HG03439 (cell line): ENCODE measurements at regions not wholly inside any gene's neighbourhood (a gene's known extent, or its start where the extent isn't known, plus 50 kb on each side); places are given as distances from the start of the nearest gene placed in this dataset.

ENCODE experiments used
- ATAC-seq: cut with Tn5 transposase; IDR thresholded peaks from one replicate; pipeline ENCODE4 v1.9.1; 2021; ENCODE audit warnings: mild to moderate bottlenecking, moderate library complexity; ENCODE audit not compliant: unreplicated experiment

DNA sequence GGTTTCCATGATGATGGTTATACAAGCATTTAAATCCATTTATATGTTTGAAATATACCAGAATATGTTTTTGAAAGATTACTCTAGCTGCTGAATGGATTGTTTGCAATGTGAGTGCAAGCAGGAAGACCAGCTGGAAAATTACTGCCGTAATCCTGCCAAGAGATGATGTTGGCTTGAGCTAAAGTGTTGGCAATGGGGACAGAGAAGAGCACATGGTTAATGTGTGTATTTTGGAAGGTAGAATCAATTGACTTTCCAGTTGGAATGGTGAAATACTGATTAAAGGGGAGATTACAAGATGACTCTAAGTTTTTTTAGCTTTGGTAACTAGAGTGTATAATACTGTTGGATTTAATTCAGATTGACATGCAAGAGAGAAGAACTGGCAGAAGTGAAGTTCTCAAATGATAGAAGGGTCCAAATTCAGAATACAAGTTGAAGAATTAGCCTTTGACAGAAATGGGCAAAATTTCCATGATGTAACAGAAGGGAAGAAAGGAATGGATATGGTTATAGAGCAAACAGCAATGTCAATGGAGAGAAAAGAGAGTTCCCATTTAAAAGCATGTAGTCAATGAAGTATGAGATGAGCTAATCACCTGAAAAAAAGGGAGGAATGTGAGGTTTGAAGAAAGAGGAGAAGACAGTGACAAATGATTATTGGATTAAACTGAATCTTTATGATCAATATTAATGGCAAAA lies 422.0 kb downstream of the CDC14C start:
- no peak for ATAC-seq

DNA sequence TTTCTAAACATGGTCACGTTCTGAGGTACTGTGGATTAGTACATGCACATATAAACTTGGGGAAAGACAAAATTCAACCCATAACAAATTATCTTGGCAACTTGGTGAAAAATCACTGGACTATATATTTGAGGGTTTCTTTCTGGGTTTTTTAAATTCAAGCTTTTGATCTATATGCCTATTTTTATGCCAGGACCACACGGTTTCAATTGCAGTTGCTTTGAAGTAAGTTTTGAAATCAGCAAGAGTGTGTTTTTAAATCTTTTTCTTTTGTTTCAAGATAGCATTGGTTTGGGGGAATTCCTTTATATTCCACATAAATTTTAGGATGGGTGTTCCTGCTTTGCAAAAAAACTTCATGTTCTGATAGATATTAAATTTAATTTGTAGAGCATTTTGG lies 406.4 kb upstream of the VWC2 start:
- ATAC-seq = no peak

DNA sequence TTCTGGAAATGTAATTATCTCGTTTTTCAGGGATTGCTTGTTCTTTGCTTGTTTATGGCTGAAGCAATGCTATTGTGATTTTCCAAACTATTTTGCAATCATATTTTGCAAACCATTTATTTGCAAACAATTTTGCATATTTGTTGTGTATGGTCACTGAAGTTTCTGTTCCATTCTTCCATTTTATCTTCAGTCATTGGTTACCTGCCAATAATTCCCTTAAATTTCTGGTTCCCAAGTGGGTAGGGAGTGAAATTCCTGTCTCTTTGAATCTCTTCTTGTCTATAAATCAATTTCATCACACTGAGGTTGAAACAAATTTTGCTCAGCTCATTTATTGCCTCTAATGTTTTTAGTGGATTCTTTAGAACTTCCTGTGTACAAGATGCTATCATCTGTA lies 401.7 kb upstream of the VWC2 start:
- no peak for ATAC-seq

DNA sequence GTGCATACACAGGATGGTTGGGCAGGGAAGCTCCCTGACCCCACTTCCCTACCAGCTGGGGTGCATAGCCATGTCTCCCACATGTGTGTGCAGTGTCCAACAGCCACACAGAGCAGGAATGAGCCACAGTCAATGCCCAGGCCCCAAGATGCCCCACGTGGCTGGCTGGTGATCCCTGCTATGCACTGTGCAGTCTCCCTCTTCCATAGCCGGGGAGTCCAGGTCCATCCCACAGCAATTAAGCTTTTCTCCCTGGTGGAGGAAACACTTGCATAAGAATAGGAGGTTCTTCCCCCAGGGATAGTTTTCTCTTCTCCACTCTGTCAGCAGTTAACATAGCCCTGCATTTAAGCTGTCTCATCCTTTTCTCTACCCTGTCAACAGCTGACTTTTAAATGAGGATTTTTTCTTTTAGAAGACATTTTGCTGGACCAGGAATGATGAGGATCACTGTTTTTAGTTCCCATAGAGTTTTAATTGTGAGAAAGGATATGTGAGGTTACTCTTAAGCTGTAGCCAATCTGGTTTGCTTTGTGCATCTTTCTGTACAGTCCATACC lies 396.5 kb upstream of the VWC2 start:
- ATAC-seq = no peak

DNA sequence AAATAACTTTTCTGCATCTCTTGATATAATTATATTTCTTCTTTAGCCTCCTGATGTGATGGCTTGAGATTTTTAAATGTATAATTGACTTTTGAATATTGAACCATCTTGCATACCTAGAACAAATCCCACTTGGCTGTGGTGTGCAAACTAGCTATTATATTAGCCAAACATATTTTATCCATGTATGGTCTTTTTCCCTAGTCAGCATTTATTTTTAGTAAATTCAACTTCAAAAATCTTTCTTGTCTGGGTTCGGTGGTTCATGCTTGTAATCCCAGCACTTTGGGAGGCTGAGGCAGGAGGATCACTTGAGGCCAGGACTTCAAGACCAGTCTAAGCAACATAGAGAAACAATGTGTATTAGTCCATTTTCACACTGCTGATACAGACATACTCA lies 386.6 kb upstream of the VWC2 start:
- ATAC-seq = no peak

DNA sequence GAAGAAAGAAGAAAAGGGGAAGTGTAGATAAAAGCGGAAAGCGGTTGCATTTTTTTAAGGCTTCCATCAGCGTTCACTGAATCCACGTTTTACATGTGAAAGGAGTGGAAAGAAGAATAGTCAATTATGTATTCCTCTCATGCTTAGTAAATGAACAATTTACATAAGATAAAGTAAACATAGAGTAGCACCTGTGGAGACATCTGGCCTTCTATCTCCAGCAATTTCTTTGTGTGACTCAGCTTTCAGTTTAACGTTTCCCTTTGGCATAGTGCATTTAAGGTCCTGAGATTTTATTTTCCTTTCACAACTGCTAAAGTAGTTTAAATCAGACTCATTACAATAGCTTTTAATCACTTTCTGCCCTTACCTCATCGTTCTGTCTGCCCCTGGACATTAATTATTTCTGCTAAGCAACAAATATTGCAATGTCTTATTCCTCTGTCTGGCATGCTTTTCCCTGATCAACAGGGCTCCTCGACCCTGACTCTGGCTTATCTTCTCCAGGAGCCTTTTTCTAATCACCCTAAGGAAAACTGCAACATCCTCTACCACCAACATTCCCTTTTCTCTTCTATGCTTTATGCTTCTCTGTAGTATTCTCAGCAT lies 383.5 kb upstream of the VWC2 start:
- ATAC-seq = no peak

DNA sequence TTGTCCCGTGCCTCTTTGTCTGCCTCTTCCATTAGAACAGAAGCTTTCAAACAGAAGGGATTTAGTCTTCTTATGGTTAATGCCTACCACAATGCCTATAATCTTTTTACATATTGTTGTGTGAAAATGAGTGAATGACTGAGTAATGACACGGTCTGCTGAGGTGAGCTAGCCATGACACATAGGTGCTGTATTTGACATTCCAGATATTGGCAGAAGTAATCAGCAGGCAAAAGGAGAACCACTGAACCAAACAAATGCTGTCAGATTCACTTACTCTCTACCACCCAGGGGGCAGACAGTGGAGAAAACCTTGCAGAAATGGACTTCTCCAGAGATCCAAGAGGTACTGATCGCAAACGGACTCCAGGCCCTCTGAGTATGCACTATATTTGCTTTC lies 377.2 kb upstream of the VWC2 start:
- ATAC-seq = no peak

DNA sequence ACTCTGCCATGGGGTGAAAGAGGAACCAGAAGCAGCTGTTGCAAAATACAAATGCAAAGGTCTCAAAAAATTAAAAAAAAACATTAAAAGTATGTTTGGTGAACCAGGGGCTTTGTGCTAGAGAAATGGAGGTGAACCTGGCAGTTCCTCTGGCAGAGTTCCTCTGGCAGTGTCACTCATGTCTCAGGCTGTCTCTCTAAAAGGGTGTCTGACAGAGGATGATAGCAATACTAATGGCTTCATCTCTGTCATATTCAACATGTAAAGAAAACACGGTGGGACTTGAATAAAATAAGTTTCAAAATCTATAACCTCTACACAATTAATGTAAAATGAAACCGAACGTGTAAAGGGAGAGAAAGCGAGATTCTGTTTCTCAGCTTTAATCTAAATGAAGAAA lies 375.7 kb upstream of the VWC2 start:
- ATAC-seq = no peak

DNA sequence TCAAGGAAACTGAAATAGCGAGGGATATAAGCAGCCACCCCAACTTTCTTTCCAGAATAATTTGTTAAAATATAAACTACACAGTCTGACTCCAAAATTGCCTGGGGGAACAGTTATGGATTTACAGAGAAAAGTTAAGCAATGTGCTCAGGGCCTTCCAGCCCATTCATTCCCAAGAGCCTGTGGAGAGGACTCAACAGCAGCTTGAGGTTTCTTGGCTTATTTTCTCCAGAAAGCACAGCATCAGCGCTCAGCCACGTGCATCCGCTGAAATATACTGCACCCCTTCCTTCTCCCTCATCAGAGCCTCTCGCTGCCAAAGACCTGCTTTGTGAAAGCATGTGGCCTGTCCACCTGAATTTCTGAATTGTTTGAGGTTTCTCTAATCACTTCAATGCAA lies 375.2 kb upstream of the VWC2 start:
- ATAC-seq = no peak

DNA sequence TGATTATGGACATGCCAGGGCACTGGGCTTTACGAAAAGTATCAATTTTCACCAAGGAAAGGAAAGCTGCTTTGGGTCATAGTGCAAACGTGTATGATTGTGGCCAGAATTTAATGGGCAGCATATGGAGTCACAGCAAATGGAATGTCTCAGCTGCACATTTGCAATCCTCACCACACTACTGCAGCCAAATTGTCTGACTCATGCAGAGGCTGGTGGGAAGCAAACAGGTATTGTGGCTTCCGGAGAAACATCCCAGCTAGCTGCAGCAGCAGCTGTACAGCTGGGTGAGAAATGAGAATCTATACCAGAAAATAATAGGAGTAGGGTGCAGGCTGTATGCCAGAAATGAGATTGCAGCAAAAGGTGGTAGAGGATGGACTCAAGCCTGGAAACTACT lies 374.7 kb upstream of the VWC2 start:
- ATAC-seq = no peak

DNA sequence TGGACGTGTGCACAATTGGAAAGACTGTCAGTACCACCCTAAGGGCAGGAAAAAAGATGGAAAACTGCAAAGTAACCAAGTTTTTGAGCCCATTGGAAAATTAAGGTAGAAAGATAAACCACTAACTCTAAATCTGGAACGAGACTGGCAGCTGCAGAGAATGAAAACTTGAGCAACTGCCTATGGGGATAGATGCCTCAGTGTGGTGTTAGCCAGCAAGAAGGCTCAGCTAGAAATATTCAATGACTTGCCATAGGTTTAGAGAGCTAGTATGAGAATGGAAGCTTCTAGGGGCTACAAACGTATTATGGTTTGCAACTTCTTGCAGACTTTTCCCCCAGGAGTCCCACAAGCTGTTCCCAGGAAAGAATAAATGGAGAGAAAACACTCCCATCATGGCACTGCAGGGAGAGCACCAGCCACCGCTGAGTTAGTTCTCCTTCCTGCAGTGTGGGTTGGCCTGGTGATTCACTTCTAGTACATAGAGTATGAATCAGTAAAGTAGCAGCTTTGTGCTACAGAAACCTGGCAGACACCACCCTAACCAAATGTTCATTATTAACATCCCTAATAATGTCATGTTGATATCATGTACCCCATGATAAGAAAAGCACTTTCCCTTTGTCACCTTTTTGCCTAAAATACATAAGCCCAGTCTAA lies 372.4 kb upstream of the VWC2 start:
- ATAC-seq = no peak

DNA sequence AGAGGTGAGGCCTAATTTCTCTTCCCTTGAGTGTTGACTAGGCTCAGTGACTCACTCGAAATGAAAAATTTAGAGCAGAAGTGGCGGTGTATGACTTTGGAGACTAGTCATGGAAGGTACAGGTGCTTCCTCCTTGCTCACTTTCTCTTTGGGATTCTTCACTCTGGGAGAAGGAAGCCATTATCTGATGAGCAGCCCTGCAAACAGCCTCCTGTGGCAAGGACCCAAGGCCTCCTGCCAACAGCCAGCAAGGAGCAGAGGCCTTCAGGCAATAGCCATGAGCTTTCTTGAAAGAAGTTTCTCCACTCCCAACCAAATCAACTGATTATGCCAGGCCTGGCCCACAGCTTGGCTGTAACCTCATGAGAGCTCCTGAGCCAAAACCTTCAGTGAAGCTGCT lies 369.6 kb upstream of the VWC2 start:
- no peak for ATAC-seq

DNA sequence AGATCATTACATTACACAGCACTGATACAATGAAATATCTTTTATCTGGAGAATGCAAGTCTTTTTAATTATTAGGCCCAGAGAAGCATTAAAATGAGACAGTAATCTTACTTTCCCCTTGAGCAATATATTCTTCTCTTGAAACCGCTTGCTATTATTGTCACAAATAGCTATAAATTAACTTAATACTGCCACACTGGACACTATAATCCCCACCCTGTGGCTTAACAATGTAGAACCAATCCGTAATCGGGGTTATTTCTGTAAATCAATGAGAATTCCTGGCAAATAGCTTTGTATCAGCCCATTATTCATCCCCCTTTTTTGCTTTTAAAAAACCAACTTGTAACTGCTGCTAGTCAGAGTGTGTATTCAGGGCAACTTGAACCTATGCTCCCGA lies 366.2 kb upstream of the VWC2 start:
- ATAC-seq = no peak

DNA sequence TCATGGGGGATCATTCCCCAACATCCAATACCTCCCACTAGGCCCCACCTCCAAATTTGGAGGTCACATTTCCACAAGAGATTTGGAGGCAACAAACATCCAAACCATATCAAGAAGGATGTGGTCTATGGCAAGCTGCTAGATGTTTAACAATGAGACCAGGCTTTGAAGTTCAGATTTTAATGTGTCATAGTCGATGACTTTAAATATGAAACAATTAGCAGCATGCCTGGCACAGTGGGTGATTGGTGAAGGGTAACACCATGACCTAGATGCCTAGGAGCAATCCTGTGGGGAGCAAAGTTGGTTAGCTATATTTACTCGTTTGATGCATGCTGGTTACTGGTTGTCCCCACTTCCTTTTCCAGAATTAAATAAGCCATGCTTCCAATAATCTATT lies 356.4 kb upstream of the VWC2 start:
- no peak for ATAC-seq

DNA sequence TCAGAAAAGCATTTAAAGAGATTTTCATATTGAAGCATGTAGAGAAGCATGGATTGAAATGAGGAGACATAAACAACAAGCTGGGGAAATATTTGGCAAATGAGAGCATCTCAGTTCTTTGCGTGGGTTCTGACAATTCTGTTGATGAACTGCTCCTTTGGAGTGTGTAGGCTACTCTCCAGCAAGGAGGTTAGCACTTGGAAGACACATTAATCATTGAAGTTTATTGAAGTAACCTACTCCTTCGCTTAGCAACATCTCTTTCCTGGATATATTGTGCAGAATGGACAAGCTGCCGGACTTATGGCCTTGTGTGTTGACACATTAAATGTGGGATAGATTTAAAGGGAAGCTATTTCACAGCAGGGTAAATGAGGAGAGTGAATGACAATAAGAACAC lies 354.5 kb upstream of the VWC2 start:
- ATAC-seq = no peak

DNA sequence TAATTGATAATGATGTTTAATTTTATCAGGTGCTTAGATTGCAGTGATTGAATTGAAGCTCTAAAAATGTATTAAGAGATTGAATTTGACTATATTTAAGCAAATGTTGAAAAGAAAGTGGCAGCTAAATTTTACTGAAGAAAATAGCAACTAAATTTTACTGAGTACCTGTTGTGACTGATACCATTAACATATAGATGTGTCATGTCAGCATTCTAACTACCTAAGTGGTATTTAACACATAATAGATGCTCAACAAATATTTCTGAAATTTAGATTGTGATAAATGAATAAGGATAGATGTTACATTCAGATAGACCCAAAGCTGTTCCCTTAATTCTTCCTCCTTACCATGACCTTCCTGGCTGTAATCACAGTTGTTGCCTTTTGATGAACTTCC lies 350.9 kb upstream of the VWC2 start:
- no peak for ATAC-seq

DNA sequence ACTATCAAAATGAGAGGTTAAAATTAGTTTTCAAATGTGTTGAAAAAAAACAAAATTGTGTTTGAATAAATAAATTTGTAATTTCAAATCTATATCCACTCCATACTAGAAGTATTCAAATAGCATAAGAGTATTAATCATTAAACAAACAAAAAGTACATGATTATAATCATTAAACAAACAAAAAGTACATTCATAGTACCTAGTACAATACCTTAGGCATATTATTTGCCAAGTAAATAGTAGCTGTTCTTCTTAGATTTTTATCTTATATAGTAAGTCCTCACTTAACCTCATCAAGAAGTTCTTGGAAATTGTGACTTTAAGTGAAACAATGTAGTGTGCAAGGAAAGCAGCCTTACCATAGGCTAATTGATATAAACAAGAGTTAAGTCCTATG lies 349.3 kb upstream of the VWC2 start:
- ATAC-seq = no peak

DNA sequence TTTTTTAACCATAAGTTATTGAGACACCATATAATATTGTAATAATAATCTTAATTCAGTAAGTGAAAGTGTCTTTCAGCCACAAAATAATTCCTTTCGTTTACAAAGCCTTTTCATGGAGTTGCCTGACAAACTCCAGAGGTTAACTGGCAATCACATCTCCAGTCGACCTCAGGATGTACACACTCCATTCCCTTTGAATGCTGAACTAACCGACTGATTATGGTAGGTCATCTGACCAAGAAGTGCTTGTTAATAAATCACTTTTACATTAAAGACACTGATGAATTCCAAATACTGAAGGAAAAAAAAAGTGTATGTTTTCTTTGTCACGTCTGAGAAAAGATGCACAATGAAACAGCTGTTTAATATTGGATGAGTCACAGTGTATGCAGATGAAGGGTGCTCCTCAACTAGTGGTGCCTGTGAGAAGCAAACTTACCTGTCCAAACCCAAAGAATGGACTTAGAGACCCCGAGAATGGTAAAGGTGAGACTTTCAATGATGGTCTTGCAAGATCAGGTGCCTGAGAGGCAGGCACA lies 348.1 kb upstream of the VWC2 start:
- no peak for ATAC-seq

DNA sequence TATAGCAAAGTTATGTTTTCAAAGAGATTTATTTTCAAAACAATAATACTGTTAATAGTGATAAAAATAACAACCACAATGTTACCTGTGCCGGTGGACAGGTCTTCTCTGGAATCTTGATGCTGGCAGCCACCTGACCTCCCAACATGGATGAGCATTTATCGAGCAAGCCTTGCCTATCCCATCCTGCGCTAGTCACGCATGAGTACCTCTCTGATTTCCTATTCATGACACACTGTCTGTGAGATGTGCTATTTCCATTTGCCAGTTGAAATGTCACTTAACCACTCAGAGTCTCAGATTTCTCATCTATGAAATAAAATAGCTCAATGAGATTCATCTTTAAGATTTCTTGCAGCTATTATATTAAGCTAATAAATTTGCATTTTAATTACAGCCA lies 341.2 kb upstream of the VWC2 start:
- ATAC-seq = no peak

DNA sequence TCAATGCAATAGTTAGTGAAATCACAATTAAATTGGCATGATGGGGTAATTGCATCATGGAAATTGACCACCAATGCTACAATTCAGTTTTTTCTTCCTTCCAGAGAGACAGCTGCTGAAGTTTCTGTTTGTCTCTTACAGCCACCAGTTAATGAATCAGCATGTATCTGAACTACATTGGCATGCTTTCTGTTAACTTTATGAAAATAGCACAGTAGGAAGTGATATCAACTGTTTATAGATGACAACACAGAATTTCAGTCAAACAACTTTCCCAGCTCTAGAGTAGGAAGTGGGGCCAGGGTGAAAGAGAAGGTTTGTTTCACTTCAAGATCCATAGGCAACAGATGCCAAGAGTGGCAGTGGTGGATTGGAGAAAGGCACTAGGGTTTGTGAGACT lies 339.6 kb upstream of the VWC2 start:
- no peak for ATAC-seq

DNA sequence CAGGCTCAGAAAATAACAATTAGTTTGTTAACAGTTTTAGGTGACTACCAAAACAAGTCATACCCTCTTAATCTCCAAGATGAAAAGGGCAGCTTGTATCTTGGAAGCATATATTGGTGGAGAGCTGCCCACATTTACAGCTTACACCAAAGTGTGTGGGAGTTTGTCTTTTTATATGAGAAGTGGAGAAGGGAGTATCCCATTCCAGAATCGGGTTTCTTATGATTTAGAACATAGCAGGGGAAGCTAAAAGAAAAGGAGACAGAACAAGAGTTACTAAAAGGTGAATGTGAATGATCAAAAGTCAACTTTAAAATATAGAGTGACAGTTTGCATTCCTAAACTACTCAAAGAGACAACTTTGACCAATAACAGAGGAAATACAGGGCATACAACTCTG lies 338.6 kb upstream of the VWC2 start:
- no peak for ATAC-seq

DNA sequence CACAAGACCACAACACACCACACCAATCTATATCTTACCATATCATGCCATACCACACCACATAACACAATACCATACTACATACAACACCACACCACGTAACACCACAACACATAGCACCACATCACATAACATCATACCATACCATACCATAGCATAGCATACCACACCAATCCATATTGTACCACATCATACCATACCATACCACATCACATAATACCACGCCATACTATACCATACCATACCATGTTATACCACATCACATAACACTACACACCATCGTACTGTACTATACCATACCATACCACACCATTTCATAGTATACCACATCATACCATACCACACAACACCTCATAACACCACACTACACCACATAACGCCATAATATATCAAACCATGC lies 335.2 kb upstream of the VWC2 start:
- no peak for ATAC-seq
